HCT116 (cell line): ENCODE measurements at regions not wholly inside any gene's neighbourhood (a gene's known extent, or its start where the extent isn't known, plus 50 kb on each side); places are given as distances from the start of the nearest gene placed in this dataset.

ENCODE experiments used
- ATAC-seq: fragments of 200-7000 bp; cut with Tn5 transposase; 2 replicates; pipeline ENCODE4 v1.9.1; 2020; ENCODE audit warnings: mild to moderate bottlenecking, moderate library complexity
- BruUV-seq: library from RNA; stranded (reverse); fragments of 400-500 nt; replicated peaks from 2 replicates; lab custom pipeline; 2021; lab: Mats Ljungman, UMichigan
- CTCF ChIA-PET: fragments of 300-600 bp; sonication (Branson Sonifier 250); formaldehyde crosslinking; loops from one replicate; lab custom pipeline; 2021; ENCODE audit warnings: antibody characterized with exemption; lab: Charles Lee
- POLR2A ChIA-PET: fragments of 300-600, 350-600 bp; sonication (Branson Sonifier 250); formaldehyde crosslinking; loops from one replicate; lab custom pipeline; 2021; ENCODE audit warnings: antibody characterized with exemption; lab: Charles Lee
- RAD21 ChIA-PET, 2 experiments: fragments of 300-600 bp; sonication (Branson Sonifier 250); formaldehyde crosslinking; loops; one replicate each; lab custom pipeline; 2023; ENCODE audit warnings: low total read pairs in 2 of 2; ENCODE audit not compliant: uncharacterized antibody in 2 of 2, unreplicated experiment in 2 of 2, low non-redundant PET in 1 of 2; lab: Charles Lee
- DNase-seq: peaks from one replicate; pipeline ENCODE4 v3.0.0-alpha.2; 2010; ENCODE audit warnings: low read depth, low spot score
- H2AFZ ChIP-seq: fragments of 200-600 bp; shearing (Covaris generic), sonication (generic); 2 replicates; pipeline ENCODE4 v1.6.1; 2017; ENCODE audit warnings: low read depth, mixed run types, mixed read lengths, antibody characterized with exemption, low read length; ENCODE audit not compliant: poor library complexity, severe bottlenecking
- H3K27ac ChIP-seq: 2 replicates; pipeline ENCODE4 v1.5.1; 2012; ENCODE audit warnings: low read depth, low read length
- H3K27me3 ChIP-seq: fragments of 200-600 bp; sonication (generic); 2 replicates; pipeline ENCODE4 v1.6.1; 2016; ENCODE audit warnings: mixed run types, low read length, mixed read lengths; ENCODE audit not compliant: insufficient read depth
- H3K36me3 ChIP-seq, 2 experiments: fragments of 200-500 bp in 1 of 2; fragments of 200-600 bp in 1 of 2; sonication (Bioruptor generic) in 1 of 2; sonication (generic) in 1 of 2; 2 replicates each; pipeline versions ENCODE4 v1.5.1 to v1.6.1; 2014 to 2016; ENCODE audit warnings: low read length in 2 of 2, inconsistent platforms in 1 of 2, mixed read lengths in 1 of 2, mixed run types in 1 of 2; ENCODE audit not compliant: insufficient read depth in 2 of 2, control insufficient read depth in 1 of 2
- H3K4me1 ChIP-seq, 2 experiments: fragments of 200-600 bp in 1 of 2; sonication (generic) in 1 of 2; 2 replicates each; pipeline versions ENCODE4 v1.5.1 to v1.6.1; 2012 to 2017; ENCODE audit warnings: low read length in 2 of 2, inconsistent platforms in 1 of 2, mild to moderate bottlenecking in 1 of 2, mixed read lengths in 1 of 2, mixed run types in 1 of 2, moderate library complexity in 1 of 2; ENCODE audit not compliant: insufficient read depth in 2 of 2, control insufficient read depth in 1 of 2
- H3K4me2 ChIP-seq: fragments of 200-600 bp; sonication (generic); 2 replicates; pipeline ENCODE4 v1.6.1; 2017; ENCODE audit warnings: mixed run types, low read length, mixed read lengths
- H3K4me3 ChIP-seq, 2 experiments: fragments of 200-600 bp in 1 of 2; sonication (generic) in 1 of 2; replicated peaks in 1 of 2; 2 replicates each; pipeline ENCODE4 v1.5.1; 2011 to 2016; ENCODE audit warnings: low read length in 2 of 2, control low read depth in 1 of 2, low read depth in 1 of 2, mild to moderate bottlenecking in 1 of 2, mixed read lengths in 1 of 2, mixed run types in 1 of 2
- H3K79me2 ChIP-seq: fragments of 200-600 bp; sonication (generic); 2 replicates; pipeline ENCODE4 v1.6.1; 2017; ENCODE audit warnings: mild to moderate bottlenecking, mixed run types, low read length, moderate library complexity, mixed read lengths; ENCODE audit not compliant: insufficient read depth
- H3K9ac ChIP-seq: fragments of 200-600 bp; sonication (generic); 2 replicates; pipeline ENCODE4 v1.6.1; 2016; ENCODE audit warnings: low read length, mixed read lengths
- H3K9me2 ChIP-seq: fragments of 200-600 bp; sonication (generic), shearing (Covaris generic); 2 replicates; pipeline ENCODE4 v1.6.1; 2017; ENCODE audit warnings: mixed run types, mild to moderate bottlenecking, moderate library complexity; ENCODE audit not compliant: insufficient read depth
- H3K9me3 ChIP-seq, 2 experiments: fragments of 200-500 bp in 1 of 2; fragments of 200-600 bp in 1 of 2; sonication (Bioruptor generic) in 1 of 2; sonication (generic) in 1 of 2; 2 replicates each; pipeline ENCODE4 v1.6.1; 2014 to 2017; ENCODE audit warnings: low read length in 2 of 2, mixed read lengths in 2 of 2, inconsistent platforms in 1 of 2, low read depth in 1 of 2, mild to moderate bottlenecking in 1 of 2, mixed run types in 1 of 2, moderate library complexity in 1 of 2; ENCODE audit not compliant: control insufficient read depth in 1 of 2, insufficient read depth in 1 of 2
- H4K20me1 ChIP-seq: fragments of 200-600 bp; sonication (generic), shearing (Covaris generic); 2 replicates; pipeline ENCODE4 v1.6.1; 2017; ENCODE audit warnings: mixed run types, mild to moderate bottlenecking, moderate library complexity; ENCODE audit not compliant: insufficient read depth
- EGR1 ChIP-seq: IDR thresholded peaks from 2 replicates; pipeline ENCODE4 v1.6.1; 2012; ENCODE audit warnings: low read depth
- ELF1 ChIP-seq: IDR thresholded peaks from 2 replicates; pipeline ENCODE4 v1.6.1; 2012; ENCODE audit warnings: low read depth, borderline replicate concordance
- JUND ChIP-seq: IDR thresholded peaks from 2 replicates; pipeline ENCODE4 v1.6.1; 2012
- MAX ChIP-seq: IDR thresholded peaks from 2 replicates; pipeline ENCODE4 v1.6.1; 2012
- POLR2A ChIP-seq: IDR thresholded peaks from 2 replicates; pipeline ENCODE4 v1.7.0; 2011; ENCODE audit warnings: borderline replicate concordance; ENCODE audit not compliant: insufficient read depth, insufficient read length; ENCODE audit errors: extremely low read depth
- POLR2AphosphoS5 ChIP-seq: IDR thresholded peaks from 2 replicates; pipeline ENCODE4 v1.6.1; 2011; ENCODE audit warnings: mild to moderate bottlenecking, low read depth, low read length, moderate library complexity
- RAD21 ChIP-seq: IDR thresholded peaks from 2 replicates; pipeline ENCODE4 v1.6.1; 2012; ENCODE audit warnings: low read depth, mild to moderate bottlenecking
- REST ChIP-seq: IDR thresholded peaks from 2 replicates; pipeline ENCODE4 v1.6.1; 2012; ENCODE audit warnings: low read depth
- SIN3A ChIP-seq: IDR thresholded peaks from 2 replicates; pipeline ENCODE4 v1.6.1; 2012; ENCODE audit warnings: low read depth
- SP1 ChIP-seq: IDR thresholded peaks from 2 replicates; pipeline ENCODE4 v1.6.1; 2012; ENCODE audit warnings: low read depth
- SRF ChIP-seq: IDR thresholded peaks from 2 replicates; pipeline ENCODE4 v1.6.1; 2012; ENCODE audit warnings: low read depth
- YY1 ChIP-seq: IDR thresholded peaks from 2 replicates; pipeline ENCODE4 v1.6.1; 2011; ENCODE audit warnings: low read length, low read depth, moderate library complexity, mild to moderate bottlenecking; ENCODE audit not compliant: insufficient replicate concordance; ENCODE audit errors: extremely low read depth
- ZNF274 ChIP-seq: fragments of 200-500 bp; sonication (Bioruptor generic); IDR thresholded peaks from 2 replicates; pipeline ENCODE4 v1.6.1; 2014; ENCODE audit warnings: mild to moderate bottlenecking, low read depth, low read length, inconsistent platforms
- intact Hi-C: fragments of 100-400 bp; cut with micrococcal nuclease; formaldehyde crosslinking; loops from 2 replicates; pipeline ENCODE4 v1.10.0; 2022
- TF ChIP-seq, protein P1 (sequence below), 3 experiments: fragments of 200-600 bp in 1 of 3; sonication (generic) in 1 of 3; IDR thresholded peaks in 2 of 3; conservative IDR thresholded peaks in 1 of 3; 2 replicates each; pipeline ENCODE4 v1.5.1; 2012 to 2017; ENCODE audit warnings: low read depth in 2 of 3, low read length in 2 of 3, antibody characterized with exemption in 1 of 3, borderline replicate concordance in 1 of 3, control low read depth in 1 of 3, mild to moderate bottlenecking in 1 of 3, mixed read lengths in 1 of 3, mixed run types in 1 of 3, moderate library complexity in 1 of 3; ENCODE audit not compliant: insufficient read depth in 1 of 3
- TF ChIP-seq, protein P2 (sequence below): IDR thresholded peaks from 2 replicates; pipeline ENCODE4 v1.6.1; 2012

GRCh38 chr10:33783557-33783956, 449.1 kb upstream of the NRP1 start:
- ATAC-seq (no peak), DNase-seq (no peak)
- H3K9me2 ChIP-seq = no peaks in the 10 kb centered on the region
- no peak overlapping the region for H3K9ac ChIP-seq
- H3K27ac ChIP-seq = no peak overlapping the region
- no peak for TF ChIP-seq MAX
- no peak for TF ChIP-seq SIN3A
- TF ChIP-seq ZNF274 = no peak
- no peak for TF ChIP-seq POLR2AphosphoS5
- no peak for TF ChIP-seq POLR2A
- TF ChIP-seq REST = no peak
- TF ChIP-seq EGR1 = no peak
- no peak for TF ChIP-seq SRF
- TF ChIP-seq SP1 = no peak
- TF ChIP-seq ELF1 = no peak
- TF ChIP-seq, protein P1, sequence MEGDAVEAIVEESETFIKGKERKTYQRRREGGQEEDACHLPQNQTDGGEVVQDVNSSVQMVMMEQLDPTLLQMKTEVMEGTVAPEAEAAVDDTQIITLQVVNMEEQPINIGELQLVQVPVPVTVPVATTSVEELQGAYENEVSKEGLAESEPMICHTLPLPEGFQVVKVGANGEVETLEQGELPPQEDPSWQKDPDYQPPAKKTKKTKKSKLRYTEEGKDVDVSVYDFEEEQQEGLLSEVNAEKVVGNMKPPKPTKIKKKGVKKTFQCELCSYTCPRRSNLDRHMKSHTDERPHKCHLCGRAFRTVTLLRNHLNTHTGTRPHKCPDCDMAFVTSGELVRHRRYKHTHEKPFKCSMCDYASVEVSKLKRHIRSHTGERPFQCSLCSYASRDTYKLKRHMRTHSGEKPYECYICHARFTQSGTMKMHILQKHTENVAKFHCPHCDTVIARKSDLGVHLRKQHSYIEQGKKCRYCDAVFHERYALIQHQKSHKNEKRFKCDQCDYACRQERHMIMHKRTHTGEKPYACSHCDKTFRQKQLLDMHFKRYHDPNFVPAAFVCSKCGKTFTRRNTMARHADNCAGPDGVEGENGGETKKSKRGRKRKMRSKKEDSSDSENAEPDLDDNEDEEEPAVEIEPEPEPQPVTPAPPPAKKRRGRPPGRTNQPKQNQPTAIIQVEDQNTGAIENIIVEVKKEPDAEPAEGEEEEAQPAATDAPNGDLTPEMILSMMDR (IDR thresholded peaks at IDR 0.05 in 2 of 3, conservative IDR thresholded peaks at IDR 0.05 in 1 of 3; ENCODE audit: borderline replicate concordance in 1 of 3, insufficient read depth in 1 of 3, low read depth in 2 of 3, low read length in 2 of 3) = no peak
- TF ChIP-seq RAD21 = no peak
- no peak for TF ChIP-seq JUND
- TF ChIP-seq YY1 = no peak
- TF ChIP-seq, protein P2, sequence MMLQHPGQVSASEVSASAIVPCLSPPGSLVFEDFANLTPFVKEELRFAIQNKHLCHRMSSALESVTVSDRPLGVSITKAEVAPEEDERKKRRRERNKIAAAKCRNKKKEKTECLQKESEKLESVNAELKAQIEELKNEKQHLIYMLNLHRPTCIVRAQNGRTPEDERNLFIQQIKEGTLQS = no peak
- H3K4me1 ChIP-seq = no peaks in the 10 kb centered on the region
- intact Hi-C loops = no loop called here
- H3K9me3 ChIP-seq = no peaks in the 10 kb centered on the region
- no peaks in the 10 kb centered on the region for H3K79me2 ChIP-seq
- RAD21 ChIA-PET = no interaction called here
- no peak overlapping the region for H2AFZ ChIP-seq
- no TSS peak for BruUV-seq
- no peak overlapping the region for H3K4me2 ChIP-seq
- H3K4me3 ChIP-seq = no peak overlapping the region
- no peaks in the 10 kb centered on the region for H3K27me3 ChIP-seq
- no peaks in the 10 kb centered on the region for H4K20me1 ChIP-seq
- no peaks in the 10 kb centered on the region for H3K36me3 ChIP-seq
- POLR2A ChIA-PET = no interaction called here
- CTCF ChIA-PET = no interaction called here
